ENCODE measurements at regions not wholly inside any gene's neighbourhood (a gene's known extent, or its start where the extent isn't known, plus 50 kb on each side); places are given as distances from the start of the nearest gene placed in this dataset.

GRCh38 chr7:47215640-47216039 is 366.3 kb downstream of the TNS3 start:
- H3K27me3 ChIP-seq: no peaks in the 10 kb centered on the region
- no peak for DNase-seq (ENCODE audit: low spot score in 2 of 2)
- peaks cover 0 to 5% of the 10 kb centered on the region in 2 donors for H3K4me1 ChIP-seq
- no peak overlapping the region for H3K4me3 ChIP-seq
- no peaks in the 10 kb centered on the region for H3K9me3 ChIP-seq
- H3K27ac ChIP-seq: no peak overlapping the region
- intact Hi-C loops (cut with DNase I): no loop called here
- TF ChIP-seq, protein P1, sequence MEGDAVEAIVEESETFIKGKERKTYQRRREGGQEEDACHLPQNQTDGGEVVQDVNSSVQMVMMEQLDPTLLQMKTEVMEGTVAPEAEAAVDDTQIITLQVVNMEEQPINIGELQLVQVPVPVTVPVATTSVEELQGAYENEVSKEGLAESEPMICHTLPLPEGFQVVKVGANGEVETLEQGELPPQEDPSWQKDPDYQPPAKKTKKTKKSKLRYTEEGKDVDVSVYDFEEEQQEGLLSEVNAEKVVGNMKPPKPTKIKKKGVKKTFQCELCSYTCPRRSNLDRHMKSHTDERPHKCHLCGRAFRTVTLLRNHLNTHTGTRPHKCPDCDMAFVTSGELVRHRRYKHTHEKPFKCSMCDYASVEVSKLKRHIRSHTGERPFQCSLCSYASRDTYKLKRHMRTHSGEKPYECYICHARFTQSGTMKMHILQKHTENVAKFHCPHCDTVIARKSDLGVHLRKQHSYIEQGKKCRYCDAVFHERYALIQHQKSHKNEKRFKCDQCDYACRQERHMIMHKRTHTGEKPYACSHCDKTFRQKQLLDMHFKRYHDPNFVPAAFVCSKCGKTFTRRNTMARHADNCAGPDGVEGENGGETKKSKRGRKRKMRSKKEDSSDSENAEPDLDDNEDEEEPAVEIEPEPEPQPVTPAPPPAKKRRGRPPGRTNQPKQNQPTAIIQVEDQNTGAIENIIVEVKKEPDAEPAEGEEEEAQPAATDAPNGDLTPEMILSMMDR (IDR thresholded peaks at IDR 0.05): no peak
- H3K36me3 ChIP-seq: no peaks in the 10 kb centered on the region

DNA sequence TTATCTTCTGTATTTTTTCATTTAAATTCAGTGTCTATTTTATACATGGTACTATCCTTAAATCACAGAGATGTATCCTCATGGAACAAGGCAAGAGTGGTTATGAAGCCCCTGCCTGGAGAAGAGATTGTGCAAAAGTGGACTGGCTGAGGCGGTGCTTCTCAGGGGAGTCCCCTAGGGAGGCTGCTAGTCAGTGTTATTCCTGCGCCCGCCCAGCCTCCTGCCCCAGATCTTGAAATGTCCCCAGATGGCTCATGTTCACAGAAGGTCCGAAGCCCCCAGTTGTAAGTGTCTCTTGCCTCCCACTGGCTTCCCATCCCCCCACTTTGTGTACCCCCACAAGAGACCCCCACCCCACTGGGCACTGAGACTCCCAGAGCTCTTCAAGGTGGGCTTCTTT is 366.9 kb downstream of the TNS3 start:
- H3K4me3 ChIP-seq: no peak overlapping the region
- DNase-seq (ENCODE audit: low spot score in 2 of 2): no peak
- TF ChIP-seq, protein P1 (IDR thresholded peaks at IDR 0.05): no peak
- no peaks in the 10 kb centered on the region for H3K36me3 ChIP-seq
- no peaks in the 10 kb centered on the region for H3K9me3 ChIP-seq
- intact Hi-C loops (cut with DNase I): no loop called here
- peaks cover 0 to 5% of the 10 kb centered on the region in 2 donors for H3K4me1 ChIP-seq
- H3K27ac ChIP-seq: no peak overlapping the region
- H3K27me3 ChIP-seq: no peaks in the 10 kb centered on the region

DNA sequence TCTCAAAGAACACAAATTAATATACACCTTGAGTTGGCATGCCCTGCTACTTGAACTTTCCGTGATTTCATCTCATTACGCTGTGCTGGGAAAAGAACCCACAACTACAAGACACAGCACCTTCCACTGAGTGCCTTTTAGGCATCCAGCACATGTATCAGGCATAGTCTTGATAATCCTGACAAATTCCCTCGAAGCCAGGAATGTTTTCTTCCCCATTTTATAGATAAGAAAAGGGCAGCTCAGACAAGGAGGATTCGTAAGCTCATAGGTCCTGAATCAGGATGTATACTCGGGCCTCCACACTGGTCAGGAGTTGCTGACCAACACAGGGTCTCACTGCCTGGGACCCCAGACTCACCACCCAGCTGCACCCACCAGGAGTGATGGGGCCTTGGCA is 368.6 kb downstream of the TNS3 start:
- H3K27ac ChIP-seq: no peak overlapping the region
- no peaks in the 10 kb centered on the region for H3K9me3 ChIP-seq
- no peak for DNase-seq (ENCODE audit: low spot score in 2 of 2)
- H3K27me3 ChIP-seq: no peaks in the 10 kb centered on the region
- H3K4me1 ChIP-seq: peaks cover 0 to 5% of the 10 kb centered on the region in 2 donors
- intact Hi-C loops (cut with DNase I): no loop called here
- TF ChIP-seq, protein P1 (IDR thresholded peaks at IDR 0.05): no peak
- H3K4me3 ChIP-seq: no peak overlapping the region
- no peaks in the 10 kb centered on the region for H3K36me3 ChIP-seq

DNA sequence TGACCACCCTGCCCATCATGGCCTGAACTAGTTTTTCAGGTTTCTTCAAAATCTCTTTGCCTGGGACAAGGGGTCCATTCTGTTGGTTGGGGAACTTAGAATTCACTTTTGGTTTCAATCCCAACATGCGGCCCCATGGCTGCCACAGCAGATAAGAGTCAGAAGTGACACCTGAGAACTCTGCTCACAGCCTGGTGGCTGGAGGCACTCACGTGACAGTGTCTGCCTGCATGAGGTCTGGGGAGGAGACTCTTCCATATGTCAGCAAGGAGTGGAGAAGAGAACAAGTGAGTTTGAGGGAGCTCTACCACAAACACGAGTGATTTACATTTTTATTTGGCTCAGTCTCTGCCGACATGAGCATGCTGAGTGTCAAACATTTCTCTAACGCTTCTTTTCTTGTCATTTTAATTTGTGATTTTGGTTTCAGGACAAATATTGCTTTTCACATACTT is 370.4 kb downstream of the TNS3 start:
- Histone ChIP-seq H3K9me3 (no peaks in the 10 kb centered on the region), H3K4me3 (no peak overlapping the region), H3K36me3 (no peaks in the 10 kb centered on the region), H3K27ac (no peak overlapping the region), H3K27me3 (no peaks in the 10 kb centered on the region), H3K4me1 (peaks cover 0 to 5% of the 10 kb centered on the region in 2 donors)
- TF ChIP-seq, protein P1 (IDR thresholded peaks at IDR 0.05): no peak
- intact Hi-C loops (cut with DNase I): no loop called here
- no peak for DNase-seq (ENCODE audit: low spot score in 2 of 2)

DNA sequence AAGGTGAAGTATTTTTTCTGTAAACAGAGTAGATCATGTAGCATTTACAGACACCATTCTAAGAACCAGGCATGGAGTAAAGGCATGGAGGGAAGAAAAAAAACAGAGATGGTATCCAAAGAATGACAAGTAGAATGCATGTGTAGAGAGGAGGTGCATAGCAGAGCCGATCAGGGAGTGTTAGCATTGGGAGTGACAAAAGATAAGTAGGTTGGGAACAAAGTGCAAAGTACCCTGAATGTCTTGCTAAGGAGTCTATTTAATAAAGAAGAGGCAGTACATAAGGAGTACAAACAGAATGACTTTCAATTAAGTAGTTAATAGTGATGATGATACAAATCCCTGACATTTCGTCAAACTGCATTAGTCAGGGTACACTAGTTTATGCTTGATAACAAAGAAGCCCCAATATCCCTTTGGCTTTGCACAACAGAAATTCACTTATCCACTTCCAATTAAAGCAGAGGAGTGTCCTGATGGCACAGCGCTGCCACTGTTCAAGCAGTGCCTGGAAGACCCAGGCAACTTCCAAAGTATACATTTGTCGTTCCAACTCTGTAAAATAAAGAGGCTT is 371.5 kb downstream of the TNS3 start:
- Histone ChIP-seq H3K4me3 (no peak overlapping the region), H3K36me3 (no peaks in the 10 kb centered on the region), H3K27ac (no peak overlapping the region), H3K9me3 (no peaks in the 10 kb centered on the region), H3K4me1 (peaks cover 0 to 5% of the 10 kb centered on the region in 2 donors), H3K27me3 (no peaks in the 10 kb centered on the region)
- TF ChIP-seq, protein P1 (IDR thresholded peaks at IDR 0.05): no peak
- DNase-seq (ENCODE audit: low spot score in 2 of 2): no peak
- intact Hi-C loops (cut with DNase I): no loop called here

DNA sequence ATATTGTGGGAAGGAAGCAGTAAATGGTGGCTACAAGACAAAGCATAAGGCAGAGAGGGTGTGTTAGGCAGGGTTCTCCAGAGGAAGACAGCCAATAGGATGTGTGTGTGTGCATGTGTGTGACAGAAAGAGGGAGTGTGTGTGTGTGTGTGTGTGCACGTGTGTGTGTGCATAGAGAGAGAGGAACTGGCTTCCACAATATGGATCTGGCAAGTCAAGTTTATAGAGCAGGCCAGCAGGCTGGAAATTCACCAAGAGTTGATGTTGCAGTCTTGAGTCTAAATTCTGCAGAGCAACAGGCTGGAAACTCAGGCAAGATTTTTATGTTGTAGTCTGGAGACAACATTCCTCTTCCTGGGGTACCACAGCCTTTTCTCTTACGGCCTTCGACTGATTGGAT is 374.0 kb downstream of the TNS3 start:
- TF ChIP-seq, protein P1 (IDR thresholded peaks at IDR 0.05): no peak
- Histone ChIP-seq H3K27me3 (no peaks in the 10 kb centered on the region), H3K36me3 (no peaks in the 10 kb centered on the region), H3K4me1 (no peaks in the 10 kb centered on the region), H3K27ac (no peak overlapping the region), H3K9me3 (no peaks in the 10 kb centered on the region), H3K4me3 (no peak overlapping the region)
- intact Hi-C loops (cut with DNase I): no loop called here
- DNase-seq (ENCODE audit: low spot score in 2 of 2): no peak

Measured in ascending aorta (tissue), 2 donors.